Mesendoderm (in vitro differentiated cells): ENCODE measurements at regions not wholly inside any gene's neighbourhood (a gene's known extent, or its start where the extent isn't known, plus 50 kb on each side); places are given as distances from the start of the nearest gene placed in this dataset.

Experiments used
- DNase-seq: peaks from one replicate; pipeline ENCODE4 v3.0.0; 2013
- H2AK5ac ChIP-seq: 2 replicates; pipeline ENCODE4 v1.6.1; 2013; ENCODE audit warnings: low read length, inconsistent platforms
- H2BK120ac ChIP-seq: 2 replicates; pipeline ENCODE4 v1.6.1; 2013; ENCODE audit warnings: low read depth, mild to moderate bottlenecking, low read length, moderate library complexity, mixed read lengths
- H2BK15ac ChIP-seq: replicated peaks from 2 replicates; pipeline ENCODE4 v1.6.1; 2013; ENCODE audit warnings: low read depth, mild to moderate bottlenecking, moderate library complexity
- H2BK5ac ChIP-seq: 2 replicates; pipeline ENCODE4 v1.6.1; 2013; ENCODE audit warnings: low read length, inconsistent platforms
- H3K18ac ChIP-seq: 2 replicates; pipeline ENCODE4 v1.6.1; 2013; ENCODE audit warnings: mild to moderate bottlenecking, low read length, mixed read lengths
- H3K23ac ChIP-seq: one replicate; pipeline ENCODE4 v1.6.1; 2013; ENCODE audit warnings: low read length
- H3K27ac ChIP-seq: 2 replicates; pipeline ENCODE4 v1.5.1; 2013; ENCODE audit warnings: low read depth, mild to moderate bottlenecking, inconsistent platforms, low read length, moderate library complexity
- H3K27me3 ChIP-seq: 2 replicates; pipeline ENCODE4 v1.6.1; 2013; ENCODE audit warnings: low read length, control low read depth, mild to moderate bottlenecking, inconsistent platforms; ENCODE audit not compliant: insufficient read depth, poor library complexity
- H3K36me3 ChIP-seq: 2 replicates; pipeline ENCODE4 v1.6.1; 2013; ENCODE audit warnings: low read length, inconsistent platforms; ENCODE audit not compliant: control insufficient read depth, insufficient read depth
- H3K4ac ChIP-seq: one replicate; pipeline ENCODE4 v1.6.1; 2013; ENCODE audit warnings: low read depth, mild to moderate bottlenecking, low read length, moderate library complexity
- H3K4me1 ChIP-seq: 2 replicates; pipeline ENCODE4 v1.6.1; 2013; ENCODE audit warnings: low read depth, low read length, inconsistent platforms; ENCODE audit not compliant: control insufficient read depth
- H3K4me2 ChIP-seq: 2 replicates; pipeline ENCODE4 v1.6.1; 2013; ENCODE audit warnings: low read length
- H3K4me3 ChIP-seq: 2 replicates; pipeline ENCODE4 v1.5.1; 2013; ENCODE audit warnings: mild to moderate bottlenecking, low read length
- H3K56ac ChIP-seq: one replicate; pipeline ENCODE4 v1.6.1; 2013; ENCODE audit warnings: low read length
- H3K79me1 ChIP-seq: 2 replicates; pipeline ENCODE4 v1.6.1; 2013; ENCODE audit warnings: low read length, inconsistent platforms
- H3K79me2 ChIP-seq: 2 replicates; pipeline ENCODE4 v1.6.1; 2013; ENCODE audit warnings: mild to moderate bottlenecking, low read length; ENCODE audit not compliant: control insufficient read depth, insufficient read depth
- H3K9ac ChIP-seq: 2 replicates; pipeline ENCODE4 v1.6.1; 2013; ENCODE audit warnings: low read length, inconsistent platforms
- H4K5ac ChIP-seq: one replicate; pipeline ENCODE4 v1.6.1; 2013; ENCODE audit warnings: low read length
- H4K8ac ChIP-seq: one replicate; pipeline ENCODE4 v1.6.1; 2013; ENCODE audit warnings: low read depth, mild to moderate bottlenecking, control low read depth, low read length, moderate library complexity
- WGBS: extraction: QIAGEN DNeasy Blood & Tissue Kit; methylation state at CpG from one replicate; pipeline ENCODE4 v1.1.7; 2013; ENCODE audit warnings: low lambda C conversion rate, missing lambda C conversion rate; ENCODE audit not compliant: insufficient coverage; ENCODE audit errors: extremely low coverage; 5-methylcytosine and 5-hydroxymethylcytosine counted together

DNA sequence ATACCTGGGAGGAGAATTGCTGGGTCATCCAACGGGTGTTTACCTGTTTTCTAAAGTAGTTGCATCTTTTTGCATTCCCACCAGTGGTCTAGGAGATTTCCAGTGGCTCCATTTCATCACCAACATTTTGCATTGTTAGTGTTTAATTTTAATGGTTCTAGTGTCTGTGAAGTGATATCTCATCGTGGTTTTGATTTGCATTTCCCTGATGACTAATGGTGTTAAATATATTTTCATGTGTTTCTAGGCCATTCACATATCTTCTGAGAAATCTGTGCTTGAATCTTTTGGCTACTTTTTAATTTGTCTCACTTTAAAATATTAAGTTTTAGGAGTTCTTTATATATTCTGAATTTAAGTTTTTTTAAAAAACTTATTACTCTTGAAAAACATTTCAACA lies 439.6 kb downstream of the TMEM135 start:
- H3K4me1 ChIP-seq: no peaks in the 10 kb centered on the region
- H3K79me2 ChIP-seq: no peaks in the 10 kb centered on the region
- H4K5ac ChIP-seq: no peak overlapping the region
- H3K36me3 ChIP-seq: no peaks in the 10 kb centered on the region
- no peak overlapping the region for H4K8ac ChIP-seq
- H2BK15ac ChIP-seq: no peak overlapping the region
- H2BK120ac ChIP-seq: no peak overlapping the region
- no peak for DNase-seq
- H3K79me1 ChIP-seq: no peaks in the 10 kb centered on the region
- no peak overlapping the region for H3K4me3 ChIP-seq
- no peak overlapping the region for H3K4ac ChIP-seq
- no peak overlapping the region for H3K27ac ChIP-seq
- H3K9ac ChIP-seq: no peak overlapping the region
- no peak overlapping the region for H3K4me2 ChIP-seq
- no peak overlapping the region for H3K23ac ChIP-seq
- no CpG with 5 or more reads among the region's 2 CpGs for WGBS
- no peaks in the 10 kb centered on the region for H3K27me3 ChIP-seq
- no peak overlapping the region for H3K18ac ChIP-seq
- no peak overlapping the region for H3K56ac ChIP-seq
- no peak overlapping the region for H2AK5ac ChIP-seq
- H2BK5ac ChIP-seq: no peak overlapping the region

DNA sequence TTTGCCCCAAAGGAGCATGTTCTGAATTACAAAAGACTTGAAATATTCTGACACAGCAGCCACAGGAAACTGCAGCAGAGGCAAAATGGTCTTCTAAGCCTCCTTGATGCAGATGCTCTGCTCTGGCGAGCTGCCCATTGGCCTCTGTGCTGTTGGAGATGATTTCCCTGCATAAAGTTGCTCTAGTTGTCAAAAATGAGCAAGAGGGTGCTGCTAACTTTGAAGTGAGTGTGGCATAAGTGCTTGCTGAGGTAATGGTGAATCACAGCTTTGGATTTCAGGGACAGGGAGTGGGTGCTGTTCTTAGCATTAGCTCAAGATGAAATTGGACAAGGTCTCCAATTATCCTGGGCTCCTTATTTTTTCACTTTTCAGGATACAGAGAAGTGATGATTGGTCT lies 435.4 kb downstream of the TMEM135 start:
- peak; percentile 69 for DNase-seq
- Histone ChIP-seq H3K4me3 (no peak overlapping the region), H3K27ac (no peak overlapping the region), H3K27me3 (no peaks in the 10 kb centered on the region), H3K23ac (no peak overlapping the region), H2BK15ac (no peak overlapping the region), H3K4ac (no peak overlapping the region), H3K79me2 (no peaks in the 10 kb centered on the region), H3K56ac (no peak overlapping the region), H2AK5ac (no peak overlapping the region), H3K4me1 (no peaks in the 10 kb centered on the region), H3K9ac (no peak overlapping the region), H2BK5ac (no peak overlapping the region), H3K36me3 (no peaks in the 10 kb centered on the region), H2BK120ac (no peak overlapping the region), H3K79me1 (no peaks in the 10 kb centered on the region), H3K18ac (no peak overlapping the region), H4K5ac (peak overlapping the region; percentile 61), H3K4me2 (no peak overlapping the region), H4K8ac (no peak overlapping the region)
- WGBS: no CpG with 5 or more reads among the region's 1 CpG

DNA sequence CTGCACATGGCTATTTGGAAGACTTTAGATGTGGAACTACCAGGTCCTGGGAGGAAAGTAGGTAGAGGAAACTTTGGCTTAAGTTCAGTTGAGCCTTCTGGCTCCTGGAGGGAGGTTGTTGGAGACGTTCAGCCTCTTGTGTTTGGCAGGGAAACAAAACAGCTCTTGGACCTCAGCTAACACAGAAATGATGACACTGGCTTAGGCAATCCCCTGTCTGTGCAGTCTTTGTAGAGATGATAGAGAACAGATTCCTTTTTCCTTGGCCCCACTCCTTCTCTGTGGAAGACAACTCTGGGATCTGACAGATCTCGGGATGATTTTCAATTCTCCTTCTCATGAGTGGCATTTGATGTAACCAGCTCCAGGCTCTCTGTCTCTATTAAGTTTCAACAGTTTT lies 428.5 kb downstream of the TMEM135 start:
- H3K23ac ChIP-seq: no peak overlapping the region
- peak overlapping the region; percentile 43 for H3K56ac ChIP-seq
- no peaks in the 10 kb centered on the region for H3K36me3 ChIP-seq
- no peaks in the 10 kb centered on the region for H3K79me1 ChIP-seq
- no peak overlapping the region for H2AK5ac ChIP-seq
- H3K27me3 ChIP-seq: no peaks in the 10 kb centered on the region
- H3K4me3 ChIP-seq: no peak overlapping the region
- H3K4me1 ChIP-seq: no peaks in the 10 kb centered on the region
- H2BK120ac ChIP-seq: no peak overlapping the region
- H3K4me2 ChIP-seq: no peak overlapping the region
- no peak for DNase-seq
- peak overlapping the region; percentile 38 for H2BK5ac ChIP-seq
- no peak overlapping the region for H3K27ac ChIP-seq
- H3K4ac ChIP-seq: no peak overlapping the region
- no peak overlapping the region for H3K9ac ChIP-seq
- no peak overlapping the region for H3K18ac ChIP-seq
- H3K79me2 ChIP-seq: no peaks in the 10 kb centered on the region
- H4K5ac ChIP-seq: no peak overlapping the region
- no peak overlapping the region for H4K8ac ChIP-seq
- WGBS: no CpG with 5 or more reads among the region's 2 CpGs
- no peak overlapping the region for H2BK15ac ChIP-seq

DNA sequence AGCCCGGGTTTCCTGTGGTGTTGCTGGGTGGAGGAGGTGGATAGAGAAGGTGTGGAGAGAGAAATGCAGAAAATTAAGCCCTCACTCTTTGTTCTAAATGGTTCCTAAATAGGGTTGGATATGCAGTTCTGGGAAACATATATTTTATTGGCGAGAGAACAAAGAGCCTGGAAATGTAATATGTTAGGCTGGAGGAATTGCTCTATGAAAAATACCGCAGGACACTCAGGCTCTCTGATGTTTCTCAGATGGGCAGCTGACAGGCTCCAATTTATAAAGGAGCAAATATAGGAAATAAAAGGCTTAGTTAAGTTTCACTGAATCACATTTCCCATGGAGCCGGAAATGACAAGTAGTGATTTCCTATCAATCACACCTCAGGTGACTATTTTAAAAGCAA lies 428.0 kb downstream of the TMEM135 start:
- H2AK5ac ChIP-seq: no peak overlapping the region

DNA sequence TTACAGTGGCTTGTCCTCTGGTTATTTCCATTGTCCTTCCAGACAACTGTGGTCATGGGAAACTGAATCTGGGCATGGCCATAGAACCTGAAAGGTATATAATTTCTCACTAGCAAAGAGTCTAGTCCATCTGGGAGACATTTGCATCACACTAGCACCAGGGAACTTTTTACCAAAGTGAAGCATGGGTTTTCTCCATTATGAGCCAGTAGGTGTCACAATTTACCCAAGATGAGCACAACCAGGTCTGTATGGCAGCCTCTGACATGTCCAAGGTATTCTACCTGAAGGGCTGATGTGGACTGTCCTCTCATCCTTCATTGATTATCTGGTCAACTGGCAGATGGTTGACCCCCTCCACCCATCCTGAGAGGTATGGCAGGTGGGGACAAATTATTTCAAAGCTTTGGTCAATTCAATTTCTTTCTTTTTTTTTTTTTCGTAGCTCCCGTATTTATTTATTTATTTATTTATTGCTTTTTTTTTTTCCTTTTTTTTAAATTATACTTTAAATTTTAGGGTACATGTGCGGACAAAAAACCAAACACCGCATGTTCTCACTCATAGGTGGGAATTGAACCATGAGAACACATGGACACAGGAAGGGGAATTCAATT lies 425.9 kb downstream of the TMEM135 start:
- no peak overlapping the region for H4K8ac ChIP-seq
- H2BK120ac ChIP-seq: no peak overlapping the region
- H2BK5ac ChIP-seq: no peak overlapping the region
- peak overlapping the region; percentile 36 for H3K4ac ChIP-seq
- H3K4me1 ChIP-seq: no peaks in the 10 kb centered on the region
- no peak overlapping the region for H2AK5ac ChIP-seq
- no peaks in the 10 kb centered on the region for H3K79me2 ChIP-seq
- no peak overlapping the region for H2BK15ac ChIP-seq
- H3K79me1 ChIP-seq: no peaks in the 10 kb centered on the region
- no peak overlapping the region for H3K23ac ChIP-seq
- H3K27me3 ChIP-seq: no peaks in the 10 kb centered on the region
- peak; percentile 86 for DNase-seq
- H3K4me3 ChIP-seq: no peak overlapping the region
- no peak overlapping the region for H4K5ac ChIP-seq
- no peak overlapping the region for H3K56ac ChIP-seq
- no peak overlapping the region for H3K9ac ChIP-seq
- H3K18ac ChIP-seq: peak overlapping the region; percentile 60
- H3K4me2 ChIP-seq: no peak overlapping the region
- H3K27ac ChIP-seq: no peak overlapping the region
- H3K36me3 ChIP-seq: no peaks in the 10 kb centered on the region
- no CpG with 5 or more reads among the region's 4 CpGs for WGBS

More for the DNA sequence above, 428.0 kb downstream of the TMEM135 start:
- Histone ChIP-seq H3K9ac (no peak overlapping the region), H4K8ac (no peak overlapping the region), H3K23ac (no peak overlapping the region), H3K4me2 (no peak overlapping the region), H2BK120ac (peak overlapping the region; percentile 49), H2BK15ac (no peak overlapping the region), H3K4me3 (no peak overlapping the region), H3K56ac (no peak overlapping the region), H2BK5ac (no peak overlapping the region), H3K27ac (no peak overlapping the region), H3K18ac (peak overlapping the region; percentile 84), H3K36me3 (no peaks in the 10 kb centered on the region), H3K79me1 (no peaks in the 10 kb centered on the region), H4K5ac (no peak overlapping the region), H3K79me2 (no peaks in the 10 kb centered on the region), H3K27me3 (no peaks in the 10 kb centered on the region), H3K4me1 (no peaks in the 10 kb centered on the region), H3K4ac (peak overlapping the region; percentile 98)
- no peak for DNase-seq
- no CpG with 5 or more reads among the region's 4 CpGs for WGBS

DNA sequence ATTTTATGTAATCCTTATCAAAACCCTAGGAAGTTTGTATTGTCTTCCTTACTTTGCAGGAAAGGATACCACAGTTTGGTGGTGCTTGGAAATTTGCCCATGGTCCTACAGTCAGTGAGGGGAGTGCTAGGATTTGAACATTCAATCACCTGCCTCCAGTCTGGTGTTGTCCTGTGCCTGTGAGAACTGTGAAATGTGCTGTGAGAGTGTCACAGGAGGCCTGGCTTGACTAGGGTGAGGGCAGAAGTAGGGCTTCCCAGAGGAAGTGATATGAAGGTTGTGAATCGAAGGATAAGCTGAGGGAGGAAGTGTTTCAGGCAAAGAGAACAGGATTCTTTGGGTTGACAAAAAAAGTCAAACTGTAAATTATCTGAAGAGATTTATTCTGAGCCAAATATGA lies 424.4 kb downstream of the TMEM135 start:
- no peak overlapping the region for H3K4me3 ChIP-seq
- H3K9ac ChIP-seq: no peak overlapping the region
- no peak overlapping the region for H4K8ac ChIP-seq
- H3K23ac ChIP-seq: no peak overlapping the region
- no peaks in the 10 kb centered on the region for H3K79me2 ChIP-seq
- no peak overlapping the region for H3K56ac ChIP-seq
- no peak overlapping the region for H3K4ac ChIP-seq
- no peak overlapping the region for H3K4me2 ChIP-seq
- H2BK120ac ChIP-seq: no peak overlapping the region
- H2BK5ac ChIP-seq: no peak overlapping the region
- no peak overlapping the region for H2AK5ac ChIP-seq
- no peaks in the 10 kb centered on the region for H3K27me3 ChIP-seq
- no peaks in the 10 kb centered on the region for H3K4me1 ChIP-seq
- H3K27ac ChIP-seq: no peak overlapping the region
- no peak overlapping the region for H2BK15ac ChIP-seq
- DNase-seq: no peak
- H4K5ac ChIP-seq: no peak overlapping the region
- WGBS: no CpG with 5 or more reads among the region's 1 CpG
- H3K36me3 ChIP-seq: no peaks in the 10 kb centered on the region
- no peaks in the 10 kb centered on the region for H3K79me1 ChIP-seq
- no peak overlapping the region for H3K18ac ChIP-seq
